22Rv1 (cell line): ENCODE measurements at regions not wholly inside any gene's neighbourhood (a gene's known extent, or its start where the extent isn't known, plus 50 kb on each side); places are given as distances from the start of the nearest gene placed in this dataset.
"Not testable (repeated sequence)": the region's sequence is repeated elsewhere in the genome, so short reads cannot be mapped to it uniquely, and the experiment has no call there.

ENCODE experiments used
- ZFX ChIP-seq: fragments of 450-650 bp; IDR thresholded peaks from 2 replicates; pipeline ENCODE4 v1.6.1; 2017; ENCODE audit warnings: antibody characterized with exemption, borderline replicate concordance
- TF ChIP-seq, protein P1 (sequence below): fragments of 450-650 bp; IDR thresholded peaks from 2 replicates; pipeline ENCODE4 v1.5.1; 2017; ENCODE audit warnings: mild to moderate bottlenecking

DNA sequence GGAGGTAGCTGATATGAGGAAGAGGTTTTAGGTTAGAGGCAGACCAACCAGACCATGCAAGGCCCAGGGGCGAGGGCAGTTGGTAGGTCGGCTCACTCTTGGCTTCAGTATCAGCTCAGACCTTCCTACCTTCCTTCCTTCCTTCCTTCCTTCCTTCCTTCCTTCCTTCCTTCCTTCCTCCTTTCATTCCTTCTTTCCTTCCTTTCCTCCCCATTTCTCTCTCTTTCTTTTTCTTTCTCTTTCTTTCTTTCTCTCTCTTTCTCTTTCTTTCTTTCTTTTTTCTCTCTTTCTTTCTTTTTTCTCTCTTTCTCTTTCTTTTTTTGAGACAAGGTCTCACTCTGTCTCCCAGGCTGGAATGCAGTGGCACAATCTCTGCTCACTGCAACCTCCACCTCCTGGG is 89.1 kb downstream of the MAB21L3 start:
- TF ChIP-seq, protein P1, sequence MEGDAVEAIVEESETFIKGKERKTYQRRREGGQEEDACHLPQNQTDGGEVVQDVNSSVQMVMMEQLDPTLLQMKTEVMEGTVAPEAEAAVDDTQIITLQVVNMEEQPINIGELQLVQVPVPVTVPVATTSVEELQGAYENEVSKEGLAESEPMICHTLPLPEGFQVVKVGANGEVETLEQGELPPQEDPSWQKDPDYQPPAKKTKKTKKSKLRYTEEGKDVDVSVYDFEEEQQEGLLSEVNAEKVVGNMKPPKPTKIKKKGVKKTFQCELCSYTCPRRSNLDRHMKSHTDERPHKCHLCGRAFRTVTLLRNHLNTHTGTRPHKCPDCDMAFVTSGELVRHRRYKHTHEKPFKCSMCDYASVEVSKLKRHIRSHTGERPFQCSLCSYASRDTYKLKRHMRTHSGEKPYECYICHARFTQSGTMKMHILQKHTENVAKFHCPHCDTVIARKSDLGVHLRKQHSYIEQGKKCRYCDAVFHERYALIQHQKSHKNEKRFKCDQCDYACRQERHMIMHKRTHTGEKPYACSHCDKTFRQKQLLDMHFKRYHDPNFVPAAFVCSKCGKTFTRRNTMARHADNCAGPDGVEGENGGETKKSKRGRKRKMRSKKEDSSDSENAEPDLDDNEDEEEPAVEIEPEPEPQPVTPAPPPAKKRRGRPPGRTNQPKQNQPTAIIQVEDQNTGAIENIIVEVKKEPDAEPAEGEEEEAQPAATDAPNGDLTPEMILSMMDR: not testable (repeated sequence)
- not testable (repeated sequence) for TF ChIP-seq ZFX
